GM18498 (cell line): ENCODE measurements at regions not wholly inside any gene's neighbourhood (a gene's known extent, or its start where the extent isn't known, plus 50 kb on each side); places are given as distances from the start of the nearest gene placed in this dataset.
"Not testable (repeated sequence)": the region's sequence is repeated elsewhere in the genome, so short reads cannot be mapped to it uniquely, and the experiment has no call there.

ENCODE experiments used
- ATAC-seq: cut with Tn5 transposase; IDR thresholded peaks from one replicate; pipeline ENCODE4 v1.9.1; 2021; ENCODE audit warnings: mild to moderate bottlenecking, moderate library complexity; ENCODE audit not compliant: unreplicated experiment

GRCh38 chr12:91513313-91513712 lies 330.7 kb upstream of the DCN start:
- no peak for ATAC-seq

GRCh38 chr12:91511795-91512420 lies 329.3 kb upstream of the DCN start:
- ATAC-seq = no peak

DNA sequence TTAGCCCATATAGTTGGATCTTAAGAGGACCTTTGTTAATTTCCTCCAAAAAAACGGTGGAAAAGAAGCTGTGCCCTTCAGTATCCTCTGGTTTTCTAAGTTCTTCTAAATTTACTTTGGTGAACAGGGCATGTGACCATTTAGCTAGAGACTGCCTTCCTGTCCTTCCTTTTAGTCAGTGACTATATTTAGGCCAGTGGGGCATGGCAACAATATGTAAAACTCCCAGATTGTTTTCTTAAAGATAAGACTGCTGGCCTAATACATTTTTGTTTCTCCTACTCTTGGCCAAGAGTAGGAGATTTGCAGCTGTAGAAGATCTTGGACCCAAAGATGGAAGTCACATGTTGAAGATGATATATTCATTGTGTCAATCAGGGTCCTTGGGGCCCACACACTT lies 325.1 kb upstream of the DCN start:
- no peak for ATAC-seq

GRCh38 chr12:91506452-91506851 lies 323.8 kb upstream of the DCN start:
- no peak for ATAC-seq

DNA sequence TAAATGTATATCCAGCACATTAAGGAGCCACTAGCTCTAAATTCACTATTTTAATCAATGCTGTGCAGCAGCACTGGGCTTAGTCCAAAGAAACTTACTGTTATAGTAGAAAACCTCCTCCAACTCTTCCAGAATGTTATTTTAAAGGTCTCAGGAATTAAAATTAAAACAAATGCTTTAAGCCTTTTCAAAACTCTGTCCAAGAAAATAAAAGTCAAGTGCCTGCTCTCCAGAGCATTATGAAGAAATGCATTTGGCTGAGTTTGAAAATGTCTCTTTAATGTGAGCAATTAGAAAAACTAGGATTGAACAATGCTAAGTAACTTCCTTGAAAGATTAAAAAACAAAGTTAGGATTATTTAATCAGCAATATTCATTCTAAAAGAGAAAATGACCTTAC lies 322.4 kb upstream of the DCN start:
- ATAC-seq = no peak

DNA sequence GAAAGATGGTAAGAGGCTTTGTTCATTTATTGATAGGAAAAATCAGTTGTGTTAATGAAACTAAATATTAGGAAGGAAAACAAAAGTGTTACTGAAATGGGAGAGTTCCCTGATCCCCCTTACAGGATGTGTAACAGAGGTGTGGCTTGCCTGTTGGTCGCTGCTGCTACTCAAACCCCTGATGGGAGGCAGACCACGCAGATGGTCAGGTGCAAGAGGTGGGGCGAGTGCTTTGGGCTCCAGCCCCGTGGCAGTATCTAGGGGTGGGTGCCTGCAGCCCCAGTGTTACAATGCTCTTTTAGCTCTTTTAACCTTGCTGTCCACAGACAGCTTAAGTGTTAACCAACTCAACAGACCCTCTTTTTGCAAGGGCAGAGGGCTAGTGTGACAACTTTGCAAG lies 319.6 kb upstream of the DCN start:
- ATAC-seq = no peak

DNA sequence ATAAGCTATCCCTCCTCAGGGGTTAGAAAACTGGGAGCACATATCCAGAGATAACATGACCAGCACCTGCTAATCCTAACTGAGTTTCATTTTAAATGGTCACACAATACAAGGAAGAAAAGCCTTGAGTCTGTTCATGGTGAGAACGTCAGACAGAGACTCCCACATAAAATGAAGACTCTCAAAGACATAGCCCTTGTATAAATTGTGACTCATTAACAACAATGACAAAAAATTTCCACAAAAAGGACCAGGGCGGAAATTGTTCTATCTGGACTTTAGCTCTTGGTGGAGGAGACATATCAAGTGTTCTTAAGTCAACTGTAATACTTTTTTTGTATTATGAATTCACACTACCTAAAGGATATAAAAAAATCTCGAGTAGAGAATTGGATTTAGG lies 313.7 kb upstream of the DCN start:
- ATAC-seq = no peak

DNA sequence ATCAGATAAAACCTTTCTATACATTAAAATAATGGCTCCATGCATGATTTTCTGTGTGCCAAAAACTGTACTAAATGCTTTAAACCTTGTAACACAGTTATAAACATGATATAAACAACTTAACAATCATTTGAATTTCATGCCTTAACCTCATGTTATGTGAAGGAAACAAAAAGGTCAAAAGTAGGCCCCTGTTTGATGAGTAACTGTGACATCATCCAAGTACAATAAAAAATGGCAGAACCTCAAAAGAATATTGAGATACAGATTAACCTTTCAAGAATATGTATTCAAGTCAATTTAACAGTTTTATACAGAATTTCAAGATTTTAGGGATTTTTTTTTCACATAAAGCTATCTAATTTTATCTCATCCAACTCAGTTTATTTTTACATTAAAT lies 310.7 kb upstream of the DCN start:
- no peak for ATAC-seq

GRCh38 chr12:91492648-91493047 lies 310.0 kb upstream of the DCN start:
- no peak for ATAC-seq

GRCh38 chr12:91490667-91491311 lies 308.2 kb upstream of the DCN start:
- no peak for ATAC-seq

DNA sequence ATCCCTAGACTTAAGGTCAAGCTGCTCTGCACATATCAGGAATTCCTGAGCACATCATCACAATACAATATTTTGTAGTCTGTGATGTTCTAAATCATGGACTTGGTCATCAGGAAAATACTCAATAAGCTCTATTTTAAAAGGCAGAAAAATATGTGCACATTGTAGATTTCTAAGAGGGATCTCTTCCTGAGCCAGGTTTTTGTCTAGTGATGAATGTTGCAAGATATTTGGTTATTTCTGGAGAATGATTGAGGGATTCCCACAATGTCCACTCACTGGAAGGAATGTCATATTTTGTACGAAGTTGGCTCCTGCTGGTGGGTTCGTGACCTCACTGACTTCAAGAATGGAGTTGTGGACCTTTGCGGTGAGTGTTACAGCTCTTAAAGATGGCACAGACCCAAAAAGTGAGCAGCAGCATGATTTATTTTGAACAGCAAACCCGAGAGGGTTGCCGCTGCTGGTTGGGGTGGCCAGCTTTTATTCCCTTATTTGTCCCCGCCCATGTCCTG lies 300.9 kb upstream of the DCN start:
- no peak for ATAC-seq

DNA sequence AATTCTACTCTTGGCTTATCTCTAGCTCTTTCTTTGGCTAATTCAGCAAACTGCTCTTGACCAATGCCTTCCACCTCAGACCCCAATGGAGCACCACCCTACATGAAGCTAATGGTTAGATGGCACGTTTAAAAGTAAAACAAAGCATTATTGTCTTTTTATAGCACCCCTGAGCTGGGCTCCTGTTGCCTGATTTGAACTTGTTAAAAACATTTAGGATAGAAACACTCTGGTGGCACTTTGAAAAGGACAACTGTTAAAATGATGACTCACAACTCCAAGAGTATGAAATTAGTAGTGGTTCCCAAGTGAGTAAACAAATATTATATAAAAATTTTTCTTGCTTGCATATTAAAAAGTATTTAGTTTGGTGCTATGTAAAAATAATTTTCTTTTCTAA lies 299.6 kb upstream of the DCN start:
- no peak for ATAC-seq

DNA sequence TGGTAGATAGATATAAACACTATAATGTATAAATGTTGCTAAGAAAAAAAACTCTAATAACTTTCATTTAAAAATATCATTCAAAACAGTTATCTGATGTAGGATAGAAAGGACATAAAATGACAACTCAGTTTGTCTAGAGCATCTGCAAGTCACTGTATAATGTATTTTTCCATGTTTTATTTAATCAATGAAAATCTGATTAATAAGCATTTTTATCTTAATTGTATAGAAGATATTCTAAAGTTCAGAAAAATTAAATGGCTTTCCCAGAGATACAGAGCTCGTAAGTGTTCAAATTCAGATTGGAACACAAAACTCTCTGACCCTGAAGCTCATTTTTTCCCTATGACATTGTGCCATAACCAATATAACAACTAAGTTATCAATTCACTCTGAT lies 295.9 kb upstream of the DCN start:
- ATAC-seq = no peak

DNA sequence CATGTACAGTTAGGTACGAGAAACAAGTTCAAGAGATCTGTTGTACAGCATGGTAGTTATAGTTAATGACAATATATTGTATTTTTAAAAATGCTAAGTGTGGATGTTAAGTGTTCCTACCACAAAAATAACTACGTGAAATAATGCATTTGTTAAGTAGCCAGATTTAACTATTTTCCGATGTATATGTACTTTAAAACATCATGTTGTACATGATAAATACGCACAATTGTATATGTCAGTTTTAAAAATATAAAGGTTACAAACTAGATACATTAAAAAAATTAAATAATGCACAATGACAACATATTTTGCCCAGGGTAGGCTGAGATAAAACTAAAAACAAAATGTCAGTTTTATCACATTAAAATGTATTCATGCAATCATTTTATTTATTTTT lies 285.1 kb upstream of the DCN start:
- ATAC-seq = no peak

DNA sequence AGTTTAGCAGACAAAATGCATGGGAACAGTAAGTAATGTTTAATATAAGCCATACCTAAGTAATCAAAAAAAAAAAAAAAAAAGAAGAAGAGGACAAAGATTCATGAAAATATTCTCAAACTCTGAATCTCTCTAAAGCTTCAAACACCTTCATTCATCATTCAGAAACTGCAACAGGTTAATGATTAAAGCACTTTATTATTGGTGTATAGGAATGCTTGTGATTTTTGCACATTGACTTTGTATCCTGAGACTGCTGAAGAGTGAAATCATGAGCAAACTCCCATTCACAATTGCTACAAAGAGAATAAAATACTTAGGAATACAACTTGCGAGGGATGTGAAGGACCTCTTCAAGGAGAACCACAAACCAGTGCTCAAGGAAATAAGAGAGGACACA lies 278.4 kb upstream of the DCN start:
- ATAC-seq = no peak

DNA sequence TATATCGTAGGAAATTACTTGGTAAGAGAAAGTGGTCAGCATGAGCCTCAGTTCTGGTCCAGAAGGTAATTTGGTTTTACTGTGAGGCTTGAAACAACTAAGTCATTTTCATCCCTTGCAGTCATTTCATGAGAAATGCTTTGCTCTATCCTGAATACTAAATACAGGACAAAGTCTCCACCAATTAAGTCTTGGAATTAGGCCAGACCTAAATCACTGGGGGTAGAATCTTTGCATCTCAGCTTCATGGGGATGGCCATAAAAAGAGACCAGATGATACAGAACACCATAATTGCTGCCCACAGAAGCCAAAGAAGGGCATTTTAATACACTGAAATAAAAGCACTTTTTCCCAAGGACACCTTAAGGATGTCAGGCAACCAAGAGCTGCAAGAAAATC lies 277.9 kb upstream of the DCN start:
- ATAC-seq = no peak

DNA sequence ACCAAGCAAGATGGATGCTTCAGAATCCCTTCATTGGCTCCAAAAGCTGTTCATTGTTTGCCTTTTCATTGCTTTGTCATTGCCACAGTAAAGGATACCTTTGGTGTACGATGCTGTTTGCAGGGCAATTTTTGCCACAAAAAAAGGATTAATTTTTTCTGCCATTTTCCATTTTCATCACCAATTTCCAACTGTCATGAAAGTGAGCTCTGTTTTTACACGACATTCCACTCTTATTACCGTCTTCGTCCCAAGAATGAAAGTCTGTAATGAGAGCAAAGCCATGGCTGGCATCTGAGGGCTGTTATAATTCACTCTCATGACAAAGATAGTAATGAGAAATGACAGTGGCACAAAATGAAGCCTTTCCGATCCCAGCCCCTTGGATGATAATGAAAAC lies 272.7 kb upstream of the DCN start:
- ATAC-seq = no peak

DNA sequence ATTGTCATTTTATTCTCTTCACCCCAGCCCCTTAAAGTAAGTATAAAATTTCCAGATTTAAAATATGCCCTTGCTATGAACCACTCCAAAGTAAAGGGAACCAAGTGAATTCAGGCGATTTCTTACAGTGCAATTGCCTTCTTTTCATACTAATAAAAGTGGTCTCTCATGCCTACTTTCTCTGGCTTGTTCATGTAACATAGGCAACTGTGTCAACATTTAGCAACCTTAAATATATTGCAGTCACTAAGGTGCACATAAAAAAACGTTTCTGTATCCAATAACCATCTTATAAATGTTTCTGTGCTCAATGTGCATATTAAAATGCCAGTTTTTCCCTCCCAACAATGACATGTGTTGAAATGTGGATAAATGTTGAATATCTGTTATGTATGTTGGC lies 271.6 kb upstream of the DCN start:
- no peak for ATAC-seq

GRCh38 chr12:91452464-91452863 lies 269.8 kb upstream of the DCN start:
- not testable (repeated sequence) for ATAC-seq

DNA sequence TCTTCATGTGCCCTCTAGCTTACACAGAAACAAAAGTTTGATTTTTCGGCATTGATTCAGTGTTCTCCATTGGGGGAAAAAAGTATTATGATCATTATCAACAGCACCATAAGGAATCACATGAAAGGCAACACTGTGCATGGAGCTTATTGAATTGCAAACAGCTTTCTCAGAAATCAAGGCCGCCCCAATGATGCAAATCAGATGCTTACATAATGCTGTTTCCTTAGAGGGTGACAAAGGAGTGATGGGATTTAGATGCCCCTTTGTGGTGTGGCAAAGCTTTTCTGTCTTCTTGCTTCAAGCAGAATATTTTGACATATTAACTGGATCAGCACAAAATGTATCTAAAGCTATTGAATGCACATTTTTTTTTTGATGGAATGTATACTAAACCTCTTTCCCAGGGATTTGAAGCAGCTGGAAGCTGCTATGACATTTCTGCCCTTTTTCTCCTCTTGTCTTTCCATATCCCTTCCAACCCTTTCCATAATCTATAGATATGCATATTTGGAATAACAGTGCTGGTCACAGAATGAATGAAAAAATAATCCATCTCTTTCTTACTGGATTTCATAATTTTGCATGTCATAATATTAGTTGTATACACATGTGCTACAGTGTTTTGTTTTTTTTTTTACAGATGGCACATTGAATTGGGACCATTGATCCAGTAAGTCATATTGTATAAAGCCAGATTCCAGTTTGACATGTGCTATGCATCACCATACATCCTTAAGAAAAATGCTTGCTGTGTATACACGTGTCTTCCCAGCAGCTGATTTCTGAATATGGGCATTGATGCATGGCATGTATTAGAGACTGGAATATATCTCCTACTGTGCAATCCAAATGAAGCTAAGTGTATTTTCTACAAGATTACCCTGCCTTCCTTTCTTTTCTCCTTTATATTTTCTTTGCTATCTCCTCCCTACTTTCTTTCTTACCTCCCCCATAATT lies 259.7 kb upstream of the DCN start:
- no peak for ATAC-seq

GRCh38 chr12:91441246-91441645 lies 258.6 kb upstream of the DCN start:
- no peak for ATAC-seq

DNA sequence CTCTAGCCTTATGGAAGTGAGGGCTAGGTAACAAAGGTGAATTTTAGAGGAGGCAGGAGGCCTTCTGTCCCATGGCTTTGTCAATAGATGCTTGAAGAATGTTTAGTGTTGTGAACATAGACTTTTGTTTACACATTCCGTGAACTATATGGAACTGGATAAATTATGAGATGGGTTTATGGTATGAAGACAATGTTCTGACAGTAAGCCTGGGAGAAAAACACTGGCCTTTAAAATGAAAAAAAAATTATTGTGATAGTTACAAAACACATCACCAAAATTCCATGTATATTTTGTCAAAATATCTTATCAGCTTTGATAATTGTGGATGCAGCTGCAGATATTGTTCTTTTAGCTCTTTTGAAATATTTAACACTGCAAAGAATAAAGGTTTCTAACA lies 251.5 kb upstream of the DCN start:
- no peak for ATAC-seq
